ENCODE measurements at regions not wholly inside any gene's neighbourhood (a gene's known extent, or its start where the extent isn't known, plus 50 kb on each side); places are given as distances from the start of the nearest gene placed in this dataset.

DNA sequence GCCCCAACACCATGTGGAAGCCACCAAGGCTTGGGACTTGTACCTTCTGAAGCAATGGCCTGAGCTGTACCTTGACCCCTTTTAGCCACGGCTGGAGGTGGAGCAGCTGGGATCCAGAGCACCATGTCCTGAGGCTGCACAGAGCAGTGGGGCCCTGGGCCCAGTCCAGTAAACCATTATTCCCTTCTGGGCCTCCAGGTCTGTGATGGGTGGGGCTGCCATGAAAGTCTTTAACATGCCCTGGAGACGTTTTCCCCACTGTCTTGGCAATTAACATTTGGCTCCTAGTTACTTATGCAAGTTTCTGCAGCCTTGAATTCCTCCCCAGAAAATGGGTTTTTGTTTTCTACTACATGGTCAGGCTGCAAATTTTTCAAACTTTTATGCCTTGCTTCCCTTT is 323.7 kb upstream of the ZP4 start:
- Histone ChIP-seq H3K9ac (ENCODE audit: insufficient read depth in 1 of 2, low read depth in 2 of 2, low read length in 2 of 2) (no peak overlapping the region), H3K4me2 (ENCODE audit: insufficient read depth, low read length) (no peak overlapping the region), H3K27me3 (ENCODE audit: control insufficient read depth in 2 of 2, insufficient read depth in 2 of 2, low read length in 2 of 2) (no peaks in the 10 kb centered on the region), H2AFZ (ENCODE audit: low read depth, low read length) (no peak overlapping the region), H3K4me3 (no peak overlapping the region), H3K4me1 (replicated peaks in 1 of 2; ENCODE audit: control insufficient read depth in 2 of 2, insufficient read depth in 2 of 2, low read length in 2 of 2) (no peaks in the 10 kb centered on the region), H4K20me1 (replicated peaks; ENCODE audit: control insufficient read depth, insufficient read depth, low read length) (no peaks in the 10 kb centered on the region), H3K9me1 (ENCODE audit: control insufficient read depth, insufficient read depth, low read length) (no peaks in the 10 kb centered on the region), H3K27ac (ENCODE audit: extremely low read depth, low read depth, low read length) (no peak overlapping the region), H3K9me3 (replicated peaks; ENCODE audit: control insufficient read depth, insufficient read depth, low read depth, low read length) (no peaks in the 10 kb centered on the region; the same call in 1 of the 2 replicates), H3K79me2 (ENCODE audit: control insufficient read depth, insufficient read depth, low read length) (no peaks in the 10 kb centered on the region), H3K36me3 (ENCODE audit: control insufficient read depth, insufficient read depth, low read length) (no peaks in the 10 kb centered on the region)
- ChIA-PET CTCF (ENCODE audit: low intra/inter-chr PET ratio) (no interaction called here), POLR2A (no interaction called here)
- DNase-seq (ENCODE audit: extremely low read depth in 1 of 4, low spot score in 3 of 4) (no peak), FAIRE-seq (no peak), ATAC-seq (no peak)
- intact Hi-C loops (cut with micrococcal nuclease): no loop called here
- 5% methylated on average over 2 of the region's 2 CpGs for WGBS (ENCODE audit: insufficient coverage, low coverage, missing lambda C conversion rate)
- no TSS peak for BruUV-seq (replicated peaks)
- in situ Hi-C loops (cut with MboI): no loop called here
- TF ChIP-seq MTA2 (IDR thresholded peaks at IDR 0.05; ENCODE audit: low read depth) (no peak), ZZZ3 (IDR thresholded peaks at IDR 0.05) (no peak), ESRRB (CRISPR knock-in tag; IDR thresholded peaks at IDR 0.05; ENCODE audit: borderline replicate concordance) (no peak), ZNF263 (CRISPR knock-in tag; IDR thresholded peaks at IDR 0.05; ENCODE audit: borderline replicate concordance) (no peak), HMG20A (CRISPR knock-in tag; conservative IDR thresholded peaks at IDR 0.05) (no peak), RAD51 (IDR thresholded peaks at IDR 0.05; ENCODE audit: borderline replicate concordance, low read depth) (no peak), ASH1L (IDR thresholded peaks at IDR 0.05; ENCODE audit: borderline replicate concordance, low read depth, partially characterized antibody) (no peak), ZNF24 (IDR thresholded peaks at IDR 0.05) (no peak), TBP (optimal IDR thresholded peaks at IDR 0.05; ENCODE audit: low read depth, low read length) (no peak), ZNF140 (CRISPR knock-in tag; IDR thresholded peaks at IDR 0.05) (no peak), GABPB2 (CRISPR knock-in tag; conservative IDR thresholded peaks at IDR 0.05) (no peak), KDM2B (CRISPR knock-in tag; IDR thresholded peaks at IDR 0.05) (no peak)
- TF ChIP-seq, protein P1, sequence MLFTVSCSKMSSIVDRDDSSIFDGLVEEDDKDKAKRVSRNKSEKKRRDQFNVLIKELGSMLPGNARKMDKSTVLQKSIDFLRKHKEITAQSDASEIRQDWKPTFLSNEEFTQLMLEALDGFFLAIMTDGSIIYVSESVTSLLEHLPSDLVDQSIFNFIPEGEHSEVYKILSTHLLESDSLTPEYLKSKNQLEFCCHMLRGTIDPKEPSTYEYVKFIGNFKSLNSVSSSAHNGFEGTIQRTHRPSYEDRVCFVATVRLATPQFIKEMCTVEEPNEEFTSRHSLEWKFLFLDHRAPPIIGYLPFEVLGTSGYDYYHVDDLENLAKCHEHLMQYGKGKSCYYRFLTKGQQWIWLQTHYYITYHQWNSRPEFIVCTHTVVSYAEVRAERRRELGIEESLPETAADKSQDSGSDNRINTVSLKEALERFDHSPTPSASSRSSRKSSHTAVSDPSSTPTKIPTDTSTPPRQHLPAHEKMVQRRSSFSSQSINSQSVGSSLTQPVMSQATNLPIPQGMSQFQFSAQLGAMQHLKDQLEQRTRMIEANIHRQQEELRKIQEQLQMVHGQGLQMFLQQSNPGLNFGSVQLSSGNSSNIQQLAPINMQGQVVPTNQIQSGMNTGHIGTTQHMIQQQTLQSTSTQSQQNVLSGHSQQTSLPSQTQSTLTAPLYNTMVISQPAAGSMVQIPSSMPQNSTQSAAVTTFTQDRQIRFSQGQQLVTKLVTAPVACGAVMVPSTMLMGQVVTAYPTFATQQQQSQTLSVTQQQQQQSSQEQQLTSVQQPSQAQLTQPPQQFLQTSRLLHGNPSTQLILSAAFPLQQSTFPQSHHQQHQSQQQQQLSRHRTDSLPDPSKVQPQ (CRISPR knock-in tag; IDR thresholded peaks at IDR 0.05; ENCODE audit: borderline replicate concordance): no peak
- TF ChIP-seq, protein P2, sequence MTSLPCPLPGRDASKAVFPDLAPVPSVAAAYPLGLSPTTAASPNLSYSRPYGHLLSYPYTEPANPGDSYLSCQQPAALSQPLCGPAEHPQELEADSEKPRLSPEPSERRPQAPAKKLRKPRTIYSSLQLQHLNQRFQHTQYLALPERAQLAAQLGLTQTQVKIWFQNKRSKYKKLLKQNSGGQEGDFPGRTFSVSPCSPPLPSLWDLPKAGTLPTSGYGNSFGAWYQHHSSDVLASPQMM (CRISPR knock-in tag; IDR thresholded peaks at IDR 0.05): no peak
- TF ChIP-seq, protein P3, sequence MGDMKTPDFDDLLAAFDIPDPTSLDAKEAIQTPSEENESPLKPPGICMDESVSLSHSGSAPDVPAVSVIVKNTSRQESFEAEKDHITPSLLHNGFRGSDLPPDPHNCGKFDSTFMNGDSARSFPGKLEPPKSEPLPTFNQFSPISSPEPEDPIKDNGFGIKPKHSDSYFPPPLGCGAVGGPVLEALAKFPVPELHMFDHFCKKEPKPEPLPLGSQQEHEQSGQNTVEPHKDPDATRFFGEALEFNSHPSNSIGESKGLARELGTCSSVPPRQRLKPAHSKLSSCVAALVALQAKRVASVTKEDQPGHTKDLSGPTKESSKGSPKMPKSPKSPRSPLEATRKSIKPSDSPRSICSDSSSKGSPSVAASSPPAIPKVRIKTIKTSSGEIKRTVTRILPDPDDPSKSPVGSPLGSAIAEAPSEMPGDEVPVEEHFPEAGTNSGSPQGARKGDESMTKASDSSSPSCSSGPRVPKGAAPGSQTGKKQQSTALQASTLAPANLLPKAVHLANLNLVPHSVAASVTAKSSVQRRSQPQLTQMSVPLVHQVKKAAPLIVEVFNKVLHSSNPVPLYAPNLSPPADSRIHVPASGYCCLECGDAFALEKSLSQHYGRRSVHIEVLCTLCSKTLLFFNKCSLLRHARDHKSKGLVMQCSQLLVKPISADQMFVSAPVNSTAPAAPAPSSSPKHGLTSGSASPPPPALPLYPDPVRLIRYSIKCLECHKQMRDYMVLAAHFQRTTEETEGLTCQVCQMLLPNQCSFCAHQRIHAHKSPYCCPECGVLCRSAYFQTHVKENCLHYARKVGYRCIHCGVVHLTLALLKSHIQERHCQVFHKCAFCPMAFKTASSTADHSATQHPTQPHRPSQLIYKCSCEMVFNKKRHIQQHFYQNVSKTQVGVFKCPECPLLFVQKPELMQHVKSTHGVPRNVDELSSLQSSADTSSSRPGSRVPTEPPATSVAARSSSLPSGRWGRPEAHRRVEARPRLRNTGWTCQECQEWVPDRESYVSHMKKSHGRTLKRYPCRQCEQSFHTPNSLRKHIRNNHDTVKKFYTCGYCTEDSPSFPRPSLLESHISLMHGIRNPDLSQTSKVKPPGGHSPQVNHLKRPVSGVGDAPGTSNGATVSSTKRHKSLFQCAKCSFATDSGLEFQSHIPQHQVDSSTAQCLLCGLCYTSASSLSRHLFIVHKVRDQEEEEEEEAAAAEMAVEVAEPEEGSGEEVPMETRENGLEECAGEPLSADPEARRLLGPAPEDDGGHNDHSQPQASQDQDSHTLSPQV (IDR thresholded peaks at IDR 0.05): no peak
- TF ChIP-seq, protein P4, sequence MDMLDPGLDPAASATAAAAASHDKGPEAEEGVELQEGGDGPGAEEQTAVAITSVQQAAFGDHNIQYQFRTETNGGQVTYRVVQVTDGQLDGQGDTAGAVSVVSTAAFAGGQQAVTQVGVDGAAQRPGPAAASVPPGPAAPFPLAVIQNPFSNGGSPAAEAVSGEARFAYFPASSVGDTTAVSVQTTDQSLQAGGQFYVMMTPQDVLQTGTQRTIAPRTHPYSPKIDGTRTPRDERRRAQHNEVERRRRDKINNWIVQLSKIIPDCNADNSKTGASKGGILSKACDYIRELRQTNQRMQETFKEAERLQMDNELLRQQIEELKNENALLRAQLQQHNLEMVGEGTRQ (CRISPR knock-in tag; IDR thresholded peaks at IDR 0.05): no peak

Measured in K562 (cell line).